Keratinocyte (primary cell): ENCODE measurements at regions not wholly inside any gene's neighbourhood (a gene's known extent, or its start where the extent isn't known, plus 50 kb on each side); places are given as distances from the start of the nearest gene placed in this dataset.

Experiments
- DNase-seq: peaks from one replicate; pipeline ENCODE4 v3.0.0-alpha.2; 2011; ENCODE audit warnings: low read depth, missing footprints, low spot score
- FAIRE-seq: peaks from 2 replicates; lab custom pipeline; 2011; peaks lifted over from hg19 to GRCh38; lab: Jason Lieb, UNC
- H2AFZ ChIP-seq: 2 replicates; pipeline ENCODE4 v1.6.0; 2012; ENCODE audit warnings: low read length, control low read depth, inconsistent platforms; ENCODE audit not compliant: control insufficient read depth
- H3K27ac ChIP-seq: 2 replicates; pipeline ENCODE4 v1.5.1; 2011; ENCODE audit warnings: low read length; ENCODE audit not compliant: control insufficient read depth, insufficient read depth
- H3K27me3 ChIP-seq: 3 replicates; pipeline ENCODE4 v1.6.0; 2011; ENCODE audit warnings: low read length; ENCODE audit not compliant: control insufficient read depth, insufficient read depth; ENCODE audit errors: extremely low read depth
- H3K36me3 ChIP-seq, 2 experiments: 2 replicates in 1 of 2; 3 replicates in 1 of 2; pipeline ENCODE4 v1.5.1; 2011; ENCODE audit warnings: low read length in 2 of 2, mild to moderate bottlenecking in 1 of 2; ENCODE audit not compliant: control insufficient read depth in 2 of 2, insufficient read depth in 2 of 2; ENCODE audit errors: extremely low read depth in 1 of 2
- H3K4me1 ChIP-seq: 3 replicates; pipeline ENCODE4 v1.5.1; 2011; ENCODE audit warnings: low read length; ENCODE audit not compliant: control insufficient read depth, insufficient read depth; ENCODE audit errors: extremely low read depth
- H3K4me2 ChIP-seq: 3 replicates; pipeline ENCODE4 v1.6.0; 2011; ENCODE audit warnings: low read depth, low read length; ENCODE audit not compliant: control insufficient read depth, insufficient read depth; ENCODE audit errors: extremely low read depth
- H3K4me3 ChIP-seq, 3 experiments: fragments of 200-600 bp in 1 of 3; sonication (generic) in 1 of 3; 2 replicates in 2 of 3; 3 replicates in 1 of 3; pipeline ENCODE4 v1.5.1; 2011 to 2016; ENCODE audit warnings: low read length in 3 of 3, mild to moderate bottlenecking in 3 of 3, control low read depth in 2 of 3, inconsistent platforms in 1 of 3, low read depth in 1 of 3, mixed read lengths in 1 of 3, mixed run types in 1 of 3, moderate library complexity in 1 of 3; ENCODE audit not compliant: control insufficient read depth in 2 of 3, insufficient read depth in 2 of 3; ENCODE audit errors: extremely low read depth in 1 of 3
- H3K79me2 ChIP-seq: 2 replicates; pipeline ENCODE4 v1.6.0; 2012; ENCODE audit warnings: low read length; ENCODE audit not compliant: control insufficient read depth, insufficient read depth
- H3K9ac ChIP-seq: 3 replicates; pipeline ENCODE4 v1.6.0; 2011; ENCODE audit warnings: low read length; ENCODE audit not compliant: control insufficient read depth, insufficient read depth; ENCODE audit errors: extremely low read depth
- H3K9me1 ChIP-seq: 3 replicates; pipeline ENCODE4 v1.6.0; 2011; ENCODE audit warnings: low read length; ENCODE audit not compliant: control insufficient read depth, insufficient read depth; ENCODE audit errors: extremely low read depth
- H3K9me3 ChIP-seq: 2 replicates; pipeline ENCODE4 v1.5.1; 2012; ENCODE audit warnings: low read depth, low read length; ENCODE audit not compliant: control insufficient read depth
- H4K20me1 ChIP-seq: 3 replicates; pipeline ENCODE4 v1.6.0; 2011; ENCODE audit warnings: low read length; ENCODE audit not compliant: control insufficient read depth, insufficient read depth; ENCODE audit errors: extremely low read depth
- EZH2 ChIP-seq: IDR thresholded peaks from one replicate; pipeline ENCODE4 v1.6.1; 2012; ENCODE audit warnings: inconsistent platforms, mild to moderate bottlenecking, low read length, moderate library complexity
- dilution Hi-C: fragments of 300-500 bp; cut with MboI; formaldehyde crosslinking; loops from one replicate; pipeline ENCODE4 v1.7.0; 2020; ENCODE audit warnings: low sequenced_read_pairs; ENCODE audit not compliant: extremely low pct_ligation_motif_present
- TF ChIP-seq, protein P1 (sequence below), 3 experiments: IDR thresholded peaks in 1 of 3; conservative IDR thresholded peaks in 1 of 3; optimal IDR thresholded peaks in 1 of 3; 2 replicates in 2 of 3; 3 replicates in 1 of 3; pipeline versions ENCODE3 to v1.5.1; 2011; ENCODE audit warnings: low read length in 3 of 3, mild to moderate bottlenecking in 3 of 3, moderate library complexity in 2 of 3, control low read depth in 1 of 3, inconsistent platforms in 1 of 3; ENCODE audit not compliant: insufficient read depth in 2 of 3; ENCODE audit errors: extremely low read depth in 1 of 3

GRCh38 chr13:64420181-64420580, 2810.0 kb downstream of the PCDH9 start:
- no peak for DNase-seq
- no peak overlapping the region for H3K4me3 ChIP-seq

DNA sequence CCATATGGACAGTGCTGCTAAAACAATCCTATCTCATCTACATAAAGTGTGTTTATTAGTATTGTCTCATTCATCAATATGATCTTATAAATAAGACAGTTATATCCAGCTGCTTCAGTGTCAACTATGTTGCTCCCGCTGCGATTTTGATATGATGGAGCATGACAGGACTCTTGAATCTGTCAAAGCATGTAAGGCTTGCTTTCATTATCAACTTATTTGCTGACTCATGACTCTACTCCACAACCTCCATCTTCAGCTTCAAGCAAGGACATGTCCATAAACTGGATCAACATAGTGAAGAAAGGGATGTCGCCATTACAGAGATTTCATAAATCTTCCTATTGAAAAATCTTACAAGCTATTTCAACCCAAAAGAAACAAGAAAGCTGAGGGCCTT, 2812.6 kb downstream of the PCDH9 start:
- FAIRE-seq, result no peak
- Histone ChIP-seq H3K36me3 (no peaks in the 10 kb centered on the region), H3K9me1 (no peaks in the 10 kb centered on the region), H2AFZ (peak overlapping the region; percentile 49), H3K4me1 (no peaks in the 10 kb centered on the region), H3K27me3 (no peaks in the 10 kb centered on the region), H3K9ac (no peak overlapping the region), H3K79me2 (no peaks in the 10 kb centered on the region), H3K4me2 (no peak overlapping the region), H4K20me1 (no peaks in the 10 kb centered on the region), H3K4me3 (no peak overlapping the region), H3K9me3 (no peaks in the 10 kb centered on the region), H3K27ac (no peak overlapping the region)
- no peak for DNase-seq
- dilution Hi-C loops, result no loop called here
- TF ChIP-seq, protein P1, sequence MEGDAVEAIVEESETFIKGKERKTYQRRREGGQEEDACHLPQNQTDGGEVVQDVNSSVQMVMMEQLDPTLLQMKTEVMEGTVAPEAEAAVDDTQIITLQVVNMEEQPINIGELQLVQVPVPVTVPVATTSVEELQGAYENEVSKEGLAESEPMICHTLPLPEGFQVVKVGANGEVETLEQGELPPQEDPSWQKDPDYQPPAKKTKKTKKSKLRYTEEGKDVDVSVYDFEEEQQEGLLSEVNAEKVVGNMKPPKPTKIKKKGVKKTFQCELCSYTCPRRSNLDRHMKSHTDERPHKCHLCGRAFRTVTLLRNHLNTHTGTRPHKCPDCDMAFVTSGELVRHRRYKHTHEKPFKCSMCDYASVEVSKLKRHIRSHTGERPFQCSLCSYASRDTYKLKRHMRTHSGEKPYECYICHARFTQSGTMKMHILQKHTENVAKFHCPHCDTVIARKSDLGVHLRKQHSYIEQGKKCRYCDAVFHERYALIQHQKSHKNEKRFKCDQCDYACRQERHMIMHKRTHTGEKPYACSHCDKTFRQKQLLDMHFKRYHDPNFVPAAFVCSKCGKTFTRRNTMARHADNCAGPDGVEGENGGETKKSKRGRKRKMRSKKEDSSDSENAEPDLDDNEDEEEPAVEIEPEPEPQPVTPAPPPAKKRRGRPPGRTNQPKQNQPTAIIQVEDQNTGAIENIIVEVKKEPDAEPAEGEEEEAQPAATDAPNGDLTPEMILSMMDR (optimal IDR thresholded peaks at IDR 0.05 in 1 of 3, IDR thresholded peaks at IDR 0.05 in 1 of 3, conservative IDR thresholded peaks at IDR 0.05 in 1 of 3; ENCODE audit: extremely low read depth in 1 of 3, insufficient read depth in 2 of 3, low read length in 3 of 3), result no peak
- TF ChIP-seq EZH2, result no peak

More at GRCh38 chr13:64420181-64420580, 2810.0 kb downstream of the PCDH9 start:
- H2AFZ ChIP-seq, result no peak overlapping the region
- FAIRE-seq, result no peak
- H3K9me3 ChIP-seq, result no peaks in the 10 kb centered on the region
- dilution Hi-C loops, result no loop called here
- H3K27me3 ChIP-seq, result no peaks in the 10 kb centered on the region
- H3K4me1 ChIP-seq, result no peaks in the 10 kb centered on the region
- H3K9ac ChIP-seq, result no peak overlapping the region
- H3K27ac ChIP-seq, result no peak overlapping the region
- H3K9me1 ChIP-seq, result no peaks in the 10 kb centered on the region
- no peaks in the 10 kb centered on the region for H4K20me1 ChIP-seq
- no peak for TF ChIP-seq EZH2
- TF ChIP-seq, protein P1 (optimal IDR thresholded peaks at IDR 0.05 in 1 of 3, IDR thresholded peaks at IDR 0.05 in 1 of 3, conservative IDR thresholded peaks at IDR 0.05 in 1 of 3; ENCODE audit: extremely low read depth in 1 of 3, insufficient read depth in 2 of 3, low read length in 3 of 3), result no peak
- no peaks in the 10 kb centered on the region for H3K36me3 ChIP-seq
- H3K4me2 ChIP-seq, result no peak overlapping the region
- no peaks in the 10 kb centered on the region for H3K79me2 ChIP-seq
